H1 (cell line): ENCODE measurements at regions not wholly inside any gene's neighbourhood (a gene's known extent, or its start where the extent isn't known, plus 50 kb on each side); places are given as distances from the start of the nearest gene placed in this dataset.

Experiments
- CTCF ChIA-PET: fragments of 300-600 bp; sonication (Branson Sonifier 250); formaldehyde crosslinking; loops from one replicate; lab custom pipeline; 2021; ENCODE audit not compliant: partially characterized antibody; lab: Charles Lee
- POLR2A ChIA-PET: fragments of 300-600 bp; sonication (Branson Sonifier 250); formaldehyde crosslinking; loops from one replicate; lab custom pipeline; 2021; ENCODE audit warnings: inconsistent platforms; ENCODE audit not compliant: partially characterized antibody; lab: Charles Lee
- DNase-seq, 2 experiments: peaks; one replicate each; pipeline versions ENCODE4 v3.0.0 to v3.0.0-alpha.2; 2010 to 2022; ENCODE audit warnings: low spot score in 2 of 2, low read depth in 1 of 2, mixed read lengths in 1 of 2
- FAIRE-seq: peaks from 2 replicates; lab custom pipeline; 2011; peaks lifted over from hg19 to GRCh38; lab: Jason Lieb, UNC
- H2AFZ ChIP-seq: 2 replicates; pipeline ENCODE4 v1.8.1; 2012; ENCODE audit warnings: low read length, inconsistent platforms
- H2AK5ac ChIP-seq: 2 replicates; pipeline ENCODE4 v1.6.1; 2013; ENCODE audit warnings: low read depth, low read length
- H2BK120ac ChIP-seq: replicated peaks from 2 replicates; pipeline ENCODE3; 2013; ENCODE audit warnings: low read depth, low read length, inconsistent platforms
- H2BK12ac ChIP-seq: 2 replicates; pipeline ENCODE4 v1.6.1; 2013; ENCODE audit warnings: low read depth, low read length
- H2BK15ac ChIP-seq: 2 replicates; pipeline ENCODE4 v1.6.1; 2013; ENCODE audit warnings: low read length
- H2BK20ac ChIP-seq: 2 replicates; pipeline ENCODE4 v1.6.1; 2013; ENCODE audit warnings: low read length
- H2BK5ac ChIP-seq: 2 replicates; pipeline ENCODE4 v1.6.1; 2013; ENCODE audit warnings: low read depth, low read length
- H3K14ac ChIP-seq: 2 replicates; pipeline ENCODE4 v1.6.1; 2013; ENCODE audit warnings: inconsistent platforms; ENCODE audit not compliant: insufficient read length
- H3K18ac ChIP-seq: 2 replicates; pipeline ENCODE4 v1.6.1; 2013; ENCODE audit warnings: low read length; ENCODE audit errors: extremely low read depth
- H3K23ac ChIP-seq: 2 replicates; pipeline ENCODE4 v1.6.1; 2013; ENCODE audit warnings: inconsistent platforms; ENCODE audit not compliant: insufficient read length
- H3K23me2 ChIP-seq: 2 replicates; pipeline ENCODE4 v1.6.1; 2013; ENCODE audit warnings: low read depth, low read length
- H3K27ac ChIP-seq: 2 replicates; pipeline ENCODE4 v1.6.1; 2011; ENCODE audit warnings: low read depth, low read length, inconsistent platforms
- H3K27me3 ChIP-seq, 4 experiments: replicated peaks in 1 of 4; 1 replicate in 1 of 4; 2 replicates in 3 of 4; pipeline versions ENCODE4 v1.6.1 to v1.8.1; 2011 to 2013; ENCODE audit warnings: low read length in 3 of 4, mild to moderate bottlenecking in 3 of 4, inconsistent platforms in 2 of 4, mixed read lengths in 2 of 4, moderate library complexity in 1 of 4; ENCODE audit not compliant: control insufficient read depth in 3 of 4, insufficient read depth in 3 of 4; ENCODE audit errors: extremely low read depth in 1 of 4
- H3K36me3 ChIP-seq, 4 experiments: 2 replicates each; pipeline versions ENCODE4 v1.6.1 to v1.8.1; 2011 to 2013; ENCODE audit warnings: mild to moderate bottlenecking in 4 of 4, low read length in 3 of 4, moderate library complexity in 2 of 4, control low read depth in 1 of 4, inconsistent platforms in 1 of 4; ENCODE audit not compliant: insufficient read depth in 4 of 4, control insufficient read depth in 2 of 4
- H3K4ac ChIP-seq: replicated peaks from 2 replicates; pipeline ENCODE3; 2013; ENCODE audit warnings: low read length, low read depth, mixed read lengths, inconsistent platforms; ENCODE audit not compliant: insufficient read length
- H3K4me1 ChIP-seq, 4 experiments: replicated peaks in 1 of 4; 1 replicate in 1 of 4; 2 replicates in 3 of 4; pipeline versions ENCODE4 v1.6.1 to v1.8.1; 2011 to 2013; ENCODE audit warnings: low read length in 3 of 4, inconsistent platforms in 2 of 4, mixed read lengths in 1 of 4; ENCODE audit not compliant: insufficient read depth in 4 of 4, control insufficient read depth in 3 of 4
- H3K4me2 ChIP-seq, 2 experiments: 2 replicates each; pipeline versions ENCODE4 v1.6.1 to v1.8.1; 2011 to 2013; ENCODE audit warnings: low read depth in 2 of 2, low read length in 2 of 2, control low read depth in 1 of 2, inconsistent platforms in 1 of 2, mild to moderate bottlenecking in 1 of 2; ENCODE audit not compliant: insufficient read depth in 1 of 2
- H3K4me3 ChIP-seq, 4 experiments: fragments of 200-600, 300-600 bp in 1 of 4; sonication (generic), shearing (Covaris generic), sonication (Bioruptor Twin) in 1 of 4; 2 replicates each; pipeline versions ENCODE4 v1.5.1 to v1.8.1; 2011 to 2016; ENCODE audit warnings: low read length in 4 of 4, low read depth in 3 of 4, control low read depth in 2 of 4, inconsistent platforms in 2 of 4, mild to moderate bottlenecking in 2 of 4, mixed read lengths in 1 of 4, moderate library complexity in 1 of 4; ENCODE audit not compliant: insufficient read depth in 2 of 4; ENCODE audit errors: extremely low read depth in 1 of 4
- H3K56ac ChIP-seq: replicated peaks from 2 replicates; pipeline ENCODE3; 2013; ENCODE audit warnings: low read depth, mild to moderate bottlenecking, mixed read lengths, low read length, inconsistent platforms; ENCODE audit not compliant: insufficient read length
- H3K79me1 ChIP-seq: 2 replicates; pipeline ENCODE4 v1.6.1; 2013; ENCODE audit warnings: low read depth, low read length, control low read depth
- H3K79me2 ChIP-seq, 2 experiments: 2 replicates each; pipeline versions ENCODE4 v1.6.1 to v1.8.1; 2012 to 2013; ENCODE audit warnings: low read length in 2 of 2, mild to moderate bottlenecking in 2 of 2, inconsistent platforms in 1 of 2; ENCODE audit not compliant: insufficient read depth in 2 of 2, control insufficient read depth in 1 of 2
- H3K9ac ChIP-seq, 4 experiments: replicated peaks in 1 of 4; 1 replicate in 1 of 4; 2 replicates in 3 of 4; pipeline versions ENCODE4 v1.6.1 to v1.8.1; 2011 to 2013; ENCODE audit warnings: low read depth in 3 of 4, low read length in 3 of 4, control low read depth in 2 of 4, mild to moderate bottlenecking in 2 of 4, moderate library complexity in 2 of 4, inconsistent platforms in 1 of 4; ENCODE audit errors: extremely low read depth in 1 of 4
- H3K9me3 ChIP-seq, 2 experiments: 2 replicates each; pipeline versions ENCODE4 v1.6.1 to v1.8.1; 2012 to 2013; ENCODE audit warnings: mild to moderate bottlenecking in 2 of 2, moderate library complexity in 2 of 2, control low read depth in 1 of 2, inconsistent platforms in 1 of 2, low read depth in 1 of 2, low read length in 1 of 2, mixed read lengths in 1 of 2; ENCODE audit not compliant: insufficient read depth in 2 of 2
- H4K20me1 ChIP-seq, 2 experiments: replicated peaks in 1 of 2; 2 replicates each; pipeline versions ENCODE3 to v1.8.1; 2011 to 2013; ENCODE audit warnings: inconsistent platforms in 2 of 2, low read length in 2 of 2, mild to moderate bottlenecking in 1 of 2; ENCODE audit not compliant: insufficient read depth in 2 of 2, control insufficient read depth in 1 of 2
- H4K5ac ChIP-seq: 2 replicates; pipeline ENCODE4 v1.6.1; 2013; ENCODE audit warnings: low read length, low read depth, mixed read lengths, inconsistent platforms; ENCODE audit not compliant: insufficient read length
- H4K8ac ChIP-seq: 2 replicates; pipeline ENCODE4 v1.8.0; 2013; ENCODE audit warnings: mild to moderate bottlenecking, moderate library complexity, low read length, inconsistent platforms; ENCODE audit not compliant: insufficient read depth; ENCODE audit errors: extremely low read depth
- H4K91ac ChIP-seq: replicated peaks from 2 replicates; pipeline ENCODE3; 2013; ENCODE audit warnings: low read length, mixed read lengths, inconsistent platforms; ENCODE audit not compliant: insufficient read length
- ATF3 ChIP-seq: IDR thresholded peaks from 2 replicates; pipeline ENCODE4 v1.6.1; 2011; ENCODE audit warnings: low read depth, mild to moderate bottlenecking, low read length; ENCODE audit not compliant: insufficient read depth
- BRCA1 ChIP-seq: IDR thresholded peaks from 2 replicates; pipeline ENCODE4 v1.6.1; 2012; ENCODE audit warnings: low read depth, low read length, improper control_type of control experiment
- CEBPB ChIP-seq: IDR thresholded peaks from 2 replicates; pipeline ENCODE4 v1.6.1; 2012; ENCODE audit warnings: low read depth, low read length
- CTCF ChIP-seq, 3 experiments: IDR thresholded peaks; 1 replicate in 2 of 3; 2 replicates in 1 of 3; pipeline versions ENCODE4 v1.5.1 to v1.6.1; 2011; ENCODE audit warnings: low read length in 3 of 3, mild to moderate bottlenecking in 3 of 3, inconsistent platforms in 2 of 3, low read depth in 1 of 3, moderate library complexity in 1 of 3; ENCODE audit not compliant: insufficient read depth in 1 of 3; ENCODE audit errors: control extremely low read depth in 1 of 3
- JUN ChIP-seq: IDR thresholded peaks from 2 replicates; pipeline ENCODE4 v1.6.1; 2011; ENCODE audit warnings: low read depth, mild to moderate bottlenecking, improper control_type of control experiment, low read length
- NRF1 ChIP-seq: IDR thresholded peaks from 2 replicates; pipeline ENCODE4 v1.6.1; 2011; ENCODE audit warnings: mild to moderate bottlenecking, low read depth, low read length, improper control_type of control experiment
- RAD21 ChIP-seq, 2 experiments: IDR thresholded peaks in 1 of 2; conservative IDR thresholded peaks in 1 of 2; 2 replicates each; pipeline ENCODE4 v1.6.1; 2011; ENCODE audit warnings: low read depth in 2 of 2, low read length in 2 of 2, improper control_type of control experiment in 1 of 2, inconsistent platforms in 1 of 2, mild to moderate bottlenecking in 1 of 2, moderate library complexity in 1 of 2
- SAP30 ChIP-seq: fragments of 300-600 bp; sonication (generic); IDR thresholded peaks from 2 replicates; pipeline ENCODE4 v1.7.1; 2012; ENCODE audit warnings: low read length, moderate library complexity, mild to moderate bottlenecking, inconsistent platforms; ENCODE audit not compliant: insufficient read depth, insufficient replicate concordance
- SIRT6 ChIP-seq: IDR thresholded peaks from one replicate; pipeline ENCODE4 v1.7.1; 2012; ENCODE audit warnings: low read length, inconsistent platforms
- SIX5 ChIP-seq: IDR thresholded peaks from 2 replicates; pipeline ENCODE4 v1.6.1; 2011; ENCODE audit warnings: mild to moderate bottlenecking, low read depth, low read length
- SRF ChIP-seq: IDR thresholded peaks from 2 replicates; pipeline ENCODE4 v1.6.1; 2011; ENCODE audit warnings: mild to moderate bottlenecking, low read depth, low read length, moderate library complexity
- TBP ChIP-seq: IDR thresholded peaks from 2 replicates; pipeline ENCODE4 v1.6.1; 2011; ENCODE audit warnings: low read depth, low read length, improper control_type of control experiment
- WGBS, 2 experiments: shearing (Covaris generic) in 1 of 2; methylation state at CpG; one replicate each; pipeline versions ENCODE4 v1.1.6 to v1.1.7; 2013 to 2015; ENCODE audit warnings: low lambda C conversion rate in 2 of 2, mixed read lengths in 2 of 2, inconsistent platforms in 1 of 2, low coverage in 1 of 2, missing lambda C conversion rate in 1 of 2; ENCODE audit not compliant: insufficient replicate concordance in 2 of 2, insufficient coverage in 1 of 2, insufficient read length in 1 of 2; ENCODE audit errors: extremely low coverage in 1 of 2, missing lambda C conversion rate in 1 of 2; 5-methylcytosine and 5-hydroxymethylcytosine counted together

GRCh38 chr20:6835609-6836008, 68.1 kb downstream of the BMP2 start:
- ChIA-PET POLR2A (no interaction called here), CTCF (interaction anchor here (0.5 to 0.8 kb wide), 2 partner anchors 79 to 653 kb away, joined by 3 read pairs; no protein-coding TSS in a partner anchor)
- no peak overlapping the region for H4K5ac ChIP-seq
- H2BK120ac ChIP-seq: no peak overlapping the region
- no peaks in the 10 kb centered on the region for H4K20me1 ChIP-seq
- no peak overlapping the region for H3K14ac ChIP-seq
- H4K8ac ChIP-seq: no peak overlapping the region
- H3K27me3 ChIP-seq: no peaks in the 10 kb centered on the region
- H3K4me3 ChIP-seq: no peak overlapping the region
- WGBS, 2 experiments: 84% methylated on average over 3 of the region's 3 CpGs; no CpG with 5 or more reads in 1 of the 2 experiments
- DNase-seq (no peak), FAIRE-seq (no peak)
- no peaks in the 10 kb centered on the region for H3K36me3 ChIP-seq
- no peak overlapping the region for H3K27ac ChIP-seq
- no peaks in the 10 kb centered on the region for H3K79me2 ChIP-seq
- H3K23ac ChIP-seq: no peak overlapping the region
- peaks cover 0 to 7% (median 1%) of the 10 kb centered on the region in 4 experiments; a peak in 1 of 7 replicates for H3K4me1 ChIP-seq
- H2BK12ac ChIP-seq: no peak overlapping the region
- no peak overlapping the region for H2BK20ac ChIP-seq
- no peaks in the 10 kb centered on the region for H3K79me1 ChIP-seq
- no peaks in the 10 kb centered on the region for H3K23me2 ChIP-seq
- H3K4ac ChIP-seq: no peak overlapping the region
- H3K18ac ChIP-seq: no peak overlapping the region
- H3K9ac ChIP-seq: no peak overlapping the region
- H2BK5ac ChIP-seq: no peak overlapping the region
- H2AK5ac ChIP-seq: no peak overlapping the region
- no peak overlapping the region for H4K91ac ChIP-seq
- H3K4me2 ChIP-seq: no peak overlapping the region
- no peak overlapping the region for H2BK15ac ChIP-seq
- no peak overlapping the region for H2AFZ ChIP-seq
- no peak overlapping the region for H3K56ac ChIP-seq
- H3K9me3 ChIP-seq: no peaks in the 10 kb centered on the region
- TF ChIP-seq SIRT6 (no peak), SAP30 (no peak), BRCA1 (no peak), SIX5 (no peak), ATF3 (no peak), NRF1 (no peak), CTCF (IDR thresholded peaks at IDR 0.05; ENCODE audit: control extremely low read depth in 1 of 3, insufficient read depth in 1 of 3, low read depth in 1 of 3, low read length in 3 of 3) (no peak), TBP (no peak), SRF (no peak), JUN (no peak), CEBPB (no peak), RAD21 (IDR thresholded peaks at IDR 0.05 in 1 of 2, conservative IDR thresholded peaks at IDR 0.05 in 1 of 2; ENCODE audit: low read depth in 2 of 2, low read length in 2 of 2) (no peak)
